Neural cell (in vitro differentiated cells): ENCODE measurements at regions not wholly inside any gene's neighbourhood (a gene's known extent, or its start where the extent isn't known, plus 50 kb on each side); places are given as distances from the start of the nearest gene placed in this dataset.
A peak's percentile ranks its signal among the peaks of the same experiment; 100 is the strongest.

Source experiments
- H2AFZ ChIP-seq: fragments of 200-600, 300-800 bp; sonication (generic), shearing (Covaris generic); 2 replicates; pipeline ENCODE4 v1.6.0; 2014; ENCODE audit warnings: low read depth, mild to moderate bottlenecking, antibody characterized with exemption, low read length, moderate library complexity
- H3F3A ChIP-seq: fragments of 200-600 bp; shearing (Covaris generic); 2 replicates; pipeline ENCODE4 v1.6.1; 2016; ENCODE audit warnings: mild to moderate bottlenecking, moderate library complexity, mixed read lengths, antibody characterized with exemption, low read length; ENCODE audit not compliant: insufficient read depth, poor library complexity, severe bottlenecking
- H3K27ac ChIP-seq: fragments of 200-600, 300-800 bp; sonication (generic), shearing (Covaris generic); 2 replicates; pipeline ENCODE4 v1.5.1; 2014; ENCODE audit warnings: mild to moderate bottlenecking, low read length, moderate library complexity
- H3K27me3 ChIP-seq: fragments of 300-800, 200-600 bp; sonication (generic), shearing (Covaris generic); 2 replicates; pipeline ENCODE4 v1.6.0; 2014; ENCODE audit warnings: mild to moderate bottlenecking, low read depth, low read length, moderate library complexity; ENCODE audit not compliant: insufficient read depth
- H3K36me3 ChIP-seq: fragments of 300-800, 200-600 bp; sonication (generic), shearing (Covaris generic); 2 replicates; pipeline ENCODE4 v1.5.1; 2014; ENCODE audit warnings: mild to moderate bottlenecking, antibody characterized with exemption, low read length, moderate library complexity; ENCODE audit not compliant: insufficient read depth
- H3K4me2 ChIP-seq: fragments of 300-800, 200-600 bp; sonication (generic), shearing (Covaris generic); 2 replicates; pipeline ENCODE4 v1.6.0; 2014; ENCODE audit warnings: mild to moderate bottlenecking, low read length
- H3K4me3 ChIP-seq: fragments of 300-800, 200-600 bp; sonication (generic), shearing (Covaris generic); 2 replicates; pipeline ENCODE4 v1.5.1; 2014; ENCODE audit warnings: mild to moderate bottlenecking, low read length, moderate library complexity
- H3K79me2 ChIP-seq: fragments of 200-600 bp; shearing (Covaris generic); replicated peaks from 2 replicates; pipeline ENCODE4 v1.6.0; 2014; ENCODE audit warnings: mild to moderate bottlenecking, low read length, moderate library complexity; ENCODE audit not compliant: insufficient read depth
- H3K9ac ChIP-seq: fragments of 300-800, 200-600 bp; sonication (generic), shearing (Covaris generic); 2 replicates; pipeline ENCODE4 v1.6.1; 2016; ENCODE audit warnings: mild to moderate bottlenecking, low read length, mixed read lengths
- H3K9me2 ChIP-seq: fragments of 200-600 bp; shearing (Covaris generic); 2 replicates; pipeline ENCODE4 v1.6.1; 2016; ENCODE audit warnings: mild to moderate bottlenecking, low read length, mixed read lengths; ENCODE audit not compliant: insufficient read depth
- H3K9me3 ChIP-seq: fragments of 200-600, 300-800 bp; sonication (generic), shearing (Covaris generic); 2 replicates; pipeline ENCODE4 v1.6.1; 2016; ENCODE audit warnings: mild to moderate bottlenecking, mixed run types, low read length, moderate library complexity, mixed read lengths
- H4K20me1 ChIP-seq: fragments of 200-600 bp; shearing (Covaris generic); 2 replicates; pipeline ENCODE4 v1.6.1; 2016; ENCODE audit warnings: mild to moderate bottlenecking, mixed run types; ENCODE audit not compliant: insufficient read depth
- CTCF ChIP-seq: fragments of 450-650 bp; IDR thresholded peaks from 2 replicates; pipeline ENCODE4 v1.5.1; 2014; ENCODE audit warnings: antibody characterized with exemption, mild to moderate bottlenecking, moderate library complexity; ENCODE audit not compliant: poor library complexity, severe bottlenecking
- EP300 ChIP-seq: fragments of 450-650 bp; conservative IDR thresholded peaks from 2 replicates; pipeline ENCODE4 v1.6.1; 2014; ENCODE audit warnings: antibody characterized with exemption, mild to moderate bottlenecking, moderate library complexity; ENCODE audit not compliant: poor library complexity, severe bottlenecking
- EZH2 ChIP-seq: fragments of 200-600, 300-800 bp; shearing (Covaris generic), sonication (generic); IDR thresholded peaks from 2 replicates; pipeline ENCODE4 v1.6.1; 2014; ENCODE audit warnings: antibody characterized with exemption, low read length, borderline replicate concordance, mild to moderate bottlenecking; ENCODE audit not compliant: insufficient read depth, poor library complexity, severe bottlenecking
- MXI1 ChIP-seq: fragments of 450-650 bp; conservative IDR thresholded peaks from 2 replicates; pipeline ENCODE4 v1.6.1; 2014; ENCODE audit warnings: antibody characterized with exemption, mild to moderate bottlenecking; ENCODE audit not compliant: poor library complexity, severe bottlenecking
- POLR2AphosphoS5 ChIP-seq: IDR thresholded peaks from 2 replicates; pipeline ENCODE4 v1.6.1; 2012
- RAD21 ChIP-seq: fragments of 450-650 bp; conservative IDR thresholded peaks from 2 replicates; pipeline ENCODE4 v1.6.1; 2014; ENCODE audit warnings: antibody characterized with exemption, mild to moderate bottlenecking, moderate library complexity
- REST ChIP-seq: IDR thresholded peaks from 2 replicates; pipeline ENCODE4 v1.6.1; 2012; ENCODE audit warnings: borderline replicate concordance
- SMC3 ChIP-seq: fragments of 450-650 bp; conservative IDR thresholded peaks from 2 replicates; pipeline ENCODE4 v1.6.1; 2014; ENCODE audit warnings: antibody characterized with exemption, mild to moderate bottlenecking, moderate library complexity; ENCODE audit not compliant: poor library complexity
- TAF1 ChIP-seq: IDR thresholded peaks from 2 replicates; pipeline ENCODE4 v1.6.1; 2012; ENCODE audit warnings: low read depth

- Histone ChIP-seq H3K4me2 (no peak overlapping the region), H3K79me2 (no peaks in the 10 kb centered on the region), H3K27me3 (no peaks in the 10 kb centered on the region), H2AFZ (no peak overlapping the region), H3K4me3 (no peak overlapping the region), H3K9me2 (no peaks in the 10 kb centered on the region), H3K9me3 (no peaks in the 10 kb centered on the region), H3F3A (no peaks in the 10 kb centered on the region), H4K20me1 (no peaks in the 10 kb centered on the region), H3K9ac (no peak overlapping the region), H3K27ac (no peak overlapping the region), H3K36me3 (no peaks in the 10 kb centered on the region)
- TF ChIP-seq EP300 = no peak
- no peak for TF ChIP-seq SMC3
- TF ChIP-seq REST = no peak
- TF ChIP-seq EZH2 = no peak
- no peak for TF ChIP-seq POLR2AphosphoS5
- TF ChIP-seq CTCF = no peak
- no peak for TF ChIP-seq RAD21
- TF ChIP-seq TAF1 = no peak
- TF ChIP-seq MXI1 = no peak
These were observed 54.2 kb downstream of the S1PR1 start for GRCh38 chr1:101290922-101291561.

GRCh38 chr1:101291562-101292380, 55.0 kb downstream of the S1PR1 start:
- Histone ChIP-seq H3K27ac (no peak overlapping the region), H3K9ac (no peak overlapping the region), H4K20me1 (no peaks in the 10 kb centered on the region), H2AFZ (no peak overlapping the region), H3K4me2 (no peak overlapping the region), H3K36me3 (no peaks in the 10 kb centered on the region), H3K9me2 (no peaks in the 10 kb centered on the region), H3K27me3 (no peaks in the 10 kb centered on the region), H3K4me3 (no peak overlapping the region), H3K79me2 (no peaks in the 10 kb centered on the region), H3F3A (no peaks in the 10 kb centered on the region), H3K9me3 (no peaks in the 10 kb centered on the region)
- peak; percentile 36 for TF ChIP-seq EP300
- no peak for TF ChIP-seq TAF1
- peak; percentile 16 for TF ChIP-seq POLR2AphosphoS5
